Smooth muscle cell (in vitro differentiated cells): ENCODE measurements at regions not wholly inside any gene's neighbourhood (a gene's known extent, or its start where the extent isn't known, plus 50 kb on each side); places are given as distances from the start of the nearest gene placed in this dataset.

ENCODE experiments used
- DNase-seq: peaks from one replicate; lab custom pipeline; 2025; ENCODE audit not compliant: unreplicated experiment; lab: John Stamatoyannopoulos, UW
- H2AFZ ChIP-seq: fragments of 200-600 bp; sonication (generic); 2 replicates; pipeline ENCODE4 v1.6.0; 2016; ENCODE audit warnings: antibody characterized with exemption, low read depth, mild to moderate bottlenecking
- H3F3A ChIP-seq: fragments of 200-600 bp; sonication (generic); 2 replicates; pipeline ENCODE4 v1.6.0; 2017; ENCODE audit warnings: antibody characterized with exemption, low read depth
- H3K27ac ChIP-seq: fragments of 200-600 bp; sonication (generic); 2 replicates; pipeline ENCODE4 v1.5.1; 2016; ENCODE audit warnings: low read depth, mild to moderate bottlenecking
- H3K27me3 ChIP-seq: fragments of 200-600 bp; sonication (generic); 2 replicates; pipeline ENCODE4 v1.6.1; 2016; ENCODE audit warnings: low read depth, mild to moderate bottlenecking
- H3K36me3 ChIP-seq: fragments of 200-600 bp; sonication (generic); 2 replicates; pipeline ENCODE4 v1.5.1; 2016; ENCODE audit warnings: low read depth
- H3K4me1 ChIP-seq: fragments of 200-600 bp; sonication (generic); 2 replicates; pipeline ENCODE4 v1.5.1; 2016; ENCODE audit warnings: low read depth
- H3K4me2 ChIP-seq: fragments of 200-600 bp; sonication (generic); 2 replicates; pipeline ENCODE4 v1.6.0; 2016; ENCODE audit warnings: mild to moderate bottlenecking
- H3K4me3 ChIP-seq: fragments of 200-600 bp; sonication (generic); 2 replicates; pipeline ENCODE4 v1.5.1; 2016; ENCODE audit warnings: mild to moderate bottlenecking
- H3K79me2 ChIP-seq: fragments of 200-600 bp; sonication (generic); 2 replicates; pipeline ENCODE4 v1.6.0; 2016; ENCODE audit warnings: low read depth, mild to moderate bottlenecking
- H3K9ac ChIP-seq: fragments of 200-600 bp; sonication (generic); 2 replicates; pipeline ENCODE4 v1.6.0; 2016; ENCODE audit warnings: low read depth
- H3K9me3 ChIP-seq: fragments of 200-600 bp; sonication (generic); replicated peaks from 2 replicates; pipeline ENCODE4 v1.5.1; 2016; ENCODE audit warnings: low read depth
- H4K20me1 ChIP-seq: fragments of 200-600 bp; sonication (generic); 2 replicates; pipeline ENCODE4 v1.6.0; 2016; ENCODE audit warnings: low read depth
- WGBS: methylation state at CpG from one replicate; pipeline ENCODE4 v1.1.7; 2016; ENCODE audit warnings: low lambda C conversion rate; 5-methylcytosine and 5-hydroxymethylcytosine counted together
- TF ChIP-seq, protein P1 (sequence below): fragments of 200-600 bp; sonication (generic); IDR thresholded peaks from 2 replicates; pipeline ENCODE4 v1.5.1; 2017; ENCODE audit warnings: borderline replicate concordance, mild to moderate bottlenecking, antibody characterized with exemption; ENCODE audit not compliant: insufficient read depth, poor library complexity, severe bottlenecking

DNA sequence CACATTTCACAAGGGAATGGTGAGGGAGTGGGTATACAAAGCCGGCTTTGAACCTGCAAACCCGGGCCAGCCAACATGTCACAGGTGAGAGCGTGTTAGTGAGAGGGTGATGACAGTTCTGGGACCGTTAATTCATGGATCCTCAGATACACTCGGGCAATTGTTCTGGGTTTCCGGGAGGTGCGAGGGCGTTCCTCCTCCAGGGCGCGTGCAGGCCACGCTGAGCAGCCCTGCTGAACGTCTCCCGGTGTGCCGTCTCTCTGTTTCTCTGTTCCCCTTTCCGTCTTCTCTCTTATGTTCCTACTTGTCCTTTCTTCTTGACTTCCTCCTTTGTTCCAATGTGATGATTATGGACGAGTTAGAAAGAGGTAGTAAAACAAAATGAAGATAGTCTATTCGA, 130.0 kb upstream of the GMDS start:
- no peak overlapping the region for H3K4me3 ChIP-seq
- no peaks in the 10 kb centered on the region for H4K20me1 ChIP-seq
- H3K79me2 ChIP-seq: no peaks in the 10 kb centered on the region
- no peak overlapping the region for H3K4me2 ChIP-seq
- TF ChIP-seq, protein P1, sequence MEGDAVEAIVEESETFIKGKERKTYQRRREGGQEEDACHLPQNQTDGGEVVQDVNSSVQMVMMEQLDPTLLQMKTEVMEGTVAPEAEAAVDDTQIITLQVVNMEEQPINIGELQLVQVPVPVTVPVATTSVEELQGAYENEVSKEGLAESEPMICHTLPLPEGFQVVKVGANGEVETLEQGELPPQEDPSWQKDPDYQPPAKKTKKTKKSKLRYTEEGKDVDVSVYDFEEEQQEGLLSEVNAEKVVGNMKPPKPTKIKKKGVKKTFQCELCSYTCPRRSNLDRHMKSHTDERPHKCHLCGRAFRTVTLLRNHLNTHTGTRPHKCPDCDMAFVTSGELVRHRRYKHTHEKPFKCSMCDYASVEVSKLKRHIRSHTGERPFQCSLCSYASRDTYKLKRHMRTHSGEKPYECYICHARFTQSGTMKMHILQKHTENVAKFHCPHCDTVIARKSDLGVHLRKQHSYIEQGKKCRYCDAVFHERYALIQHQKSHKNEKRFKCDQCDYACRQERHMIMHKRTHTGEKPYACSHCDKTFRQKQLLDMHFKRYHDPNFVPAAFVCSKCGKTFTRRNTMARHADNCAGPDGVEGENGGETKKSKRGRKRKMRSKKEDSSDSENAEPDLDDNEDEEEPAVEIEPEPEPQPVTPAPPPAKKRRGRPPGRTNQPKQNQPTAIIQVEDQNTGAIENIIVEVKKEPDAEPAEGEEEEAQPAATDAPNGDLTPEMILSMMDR: no peak
- 87% methylated on average over 17 of the region's 17 CpGs for WGBS
- H3K27me3 ChIP-seq: no peaks in the 10 kb centered on the region
- H3K4me1 ChIP-seq: peaks cover 10% of the 10 kb centered on the region
- DNase-seq: no peak
- H2AFZ ChIP-seq: no peak overlapping the region
- no peaks in the 10 kb centered on the region for H3K36me3 ChIP-seq
- H3K27ac ChIP-seq: no peak overlapping the region
- no peaks in the 10 kb centered on the region for H3K9me3 ChIP-seq
- H3F3A ChIP-seq: peaks cover 7% of the 10 kb centered on the region
- no peak overlapping the region for H3K9ac ChIP-seq

DNA sequence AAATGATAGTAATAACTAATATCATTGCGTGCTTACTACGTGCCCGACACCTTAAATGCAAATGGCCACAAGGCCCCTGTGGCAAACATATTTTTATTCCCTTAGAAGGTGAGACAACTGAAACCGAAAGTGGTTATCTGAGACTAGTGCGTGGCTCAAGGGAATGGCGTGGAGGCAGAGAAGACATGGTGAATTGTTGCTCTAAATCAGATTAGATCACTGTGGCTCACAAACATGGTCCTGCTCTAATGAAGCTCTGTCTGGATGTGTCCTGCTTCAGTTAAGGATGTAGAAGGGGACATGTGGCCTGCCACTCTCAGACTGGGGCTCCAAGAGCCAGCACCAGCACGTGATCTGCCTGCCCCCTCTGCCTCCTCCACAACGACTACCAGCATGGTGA, 124.2 kb upstream of the GMDS start:
- Histone ChIP-seq H4K20me1 (no peaks in the 10 kb centered on the region), H3K4me3 (no peak overlapping the region), H3K4me1 (no peaks in the 10 kb centered on the region), H3K27me3 (peaks cover 3% of the 10 kb centered on the region), H3K9ac (no peak overlapping the region), H3K4me2 (no peak overlapping the region), H3K27ac (no peak overlapping the region), H3K79me2 (no peaks in the 10 kb centered on the region), H3K36me3 (no peaks in the 10 kb centered on the region), H2AFZ (no peak overlapping the region), H3F3A (no peaks in the 10 kb centered on the region), H3K9me3 (no peaks in the 10 kb centered on the region)
- 94% methylated on average over 8 of the region's 8 CpGs for WGBS
- TF ChIP-seq, protein P1: no peak
- no peak for DNase-seq

DNA sequence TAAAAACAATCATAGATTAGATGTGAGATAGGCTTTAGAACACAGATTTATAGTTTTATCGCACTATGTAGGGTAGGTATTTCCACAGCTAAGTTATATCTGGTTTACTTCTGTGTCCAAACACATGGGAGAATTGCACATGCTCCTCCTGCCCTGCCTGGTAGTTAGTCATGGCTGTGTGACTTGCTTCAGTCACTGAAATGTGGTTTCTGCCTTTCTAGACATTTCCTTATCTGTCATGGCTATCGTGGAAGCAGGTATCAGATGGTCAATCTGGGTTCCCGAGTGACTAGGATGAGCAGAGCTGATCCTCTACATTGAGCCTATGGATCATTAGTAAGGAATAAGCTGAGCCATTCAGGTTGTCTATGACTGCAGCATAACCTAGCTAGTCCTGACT, 117.8 kb upstream of the GMDS start:
- Histone ChIP-seq H2AFZ (no peak overlapping the region), H3K9me3 (no peaks in the 10 kb centered on the region), H3K4me1 (peaks cover 3% of the 10 kb centered on the region), H3K4me2 (no peak overlapping the region), H3K9ac (no peak overlapping the region), H3K27me3 (peaks cover 3% of the 10 kb centered on the region), H3K27ac (no peak overlapping the region), H3K4me3 (no peak overlapping the region), H4K20me1 (no peaks in the 10 kb centered on the region), H3K79me2 (no peaks in the 10 kb centered on the region), H3F3A (no peaks in the 10 kb centered on the region), H3K36me3 (no peaks in the 10 kb centered on the region)
- DNase-seq: no peak
- TF ChIP-seq, protein P1: no peak
- WGBS: 39% methylated on average over 3 of the region's 3 CpGs

DNA sequence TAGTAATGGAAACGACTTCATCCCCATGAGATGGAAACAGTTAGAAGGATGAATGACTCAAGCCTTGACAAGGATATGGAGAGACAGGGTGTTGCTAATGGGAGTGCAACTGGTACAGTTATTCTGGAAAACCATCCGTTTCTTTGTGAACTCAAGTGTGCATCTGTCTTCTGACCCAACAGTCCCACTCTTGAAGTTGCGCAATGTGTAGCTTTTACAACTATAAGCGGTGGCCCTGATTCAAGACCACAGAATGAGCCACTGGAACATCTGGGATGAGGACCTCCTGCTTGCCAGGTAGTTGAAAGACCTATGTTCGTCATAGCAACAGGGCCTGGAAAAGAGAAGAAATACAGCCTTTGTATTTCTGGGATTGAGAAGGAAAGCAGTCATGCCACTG, 115.8 kb upstream of the GMDS start:
- Histone ChIP-seq H3K79me2 (no peaks in the 10 kb centered on the region), H4K20me1 (no peaks in the 10 kb centered on the region), H3K9ac (no peak overlapping the region), H3K27ac (no peak overlapping the region), H3K36me3 (no peaks in the 10 kb centered on the region), H3K4me3 (no peak overlapping the region), H2AFZ (no peak overlapping the region), H3K4me1 (peaks cover 3% of the 10 kb centered on the region), H3K27me3 (peaks cover 5% of the 10 kb centered on the region), H3F3A (no peaks in the 10 kb centered on the region), H3K4me2 (no peak overlapping the region), H3K9me3 (no peaks in the 10 kb centered on the region)
- WGBS: 90% methylated on average over 5 of the region's 5 CpGs
- TF ChIP-seq, protein P1: no peak
- DNase-seq: no peak
